Panc1 (cell line): ENCODE measurements at regions not wholly inside any gene's neighbourhood (a gene's known extent, or its start where the extent isn't known, plus 50 kb on each side); places are given as distances from the start of the nearest gene placed in this dataset.

Experiments used
- ATAC-seq: fragments of 200-7000 bp; cut with Tn5 transposase; 2 replicates; pipeline ENCODE4 v1.9.1; 2020; ENCODE audit warnings: mild to moderate bottlenecking, moderate library complexity
- BruUV-seq: library from RNA; stranded (reverse); fragments of 400-500 nt; replicated peaks from 2 replicates; lab custom pipeline; 2021; lab: Mats Ljungman, UMichigan
- CTCF ChIA-PET: fragments of 300-600 bp; sonication (Branson Sonifier 250); formaldehyde crosslinking; loops from one replicate; lab custom pipeline; 2022; ENCODE audit warnings: antibody characterized with exemption; lab: Charles Lee
- POLR2A ChIA-PET: fragments of 300-600 bp; sonication (Branson Sonifier 250); formaldehyde crosslinking; loops from one replicate; lab custom pipeline; 2022; ENCODE audit warnings: antibody characterized with exemption; lab: Charles Lee
- DNase-seq: peaks from one replicate; pipeline ENCODE4 v3.0.0-alpha.2; 2010; ENCODE audit warnings: low read depth, low spot score
- H3K27ac ChIP-seq: 2 replicates; pipeline ENCODE4 v1.5.1; 2011; ENCODE audit warnings: mild to moderate bottlenecking, low read length, inconsistent platforms
- H3K27me3 ChIP-seq: fragments of 200-500 bp; sonication (Bioruptor generic); 2 replicates; pipeline ENCODE4 v1.6.0; 2014; ENCODE audit warnings: low read length, inconsistent platforms; ENCODE audit not compliant: control insufficient read depth, insufficient read depth
- H3K36me3 ChIP-seq: fragments of 200-500 bp; sonication (Bioruptor generic); 2 replicates; pipeline ENCODE4 v1.5.1; 2014; ENCODE audit warnings: inconsistent platforms, mild to moderate bottlenecking, low read length, moderate library complexity; ENCODE audit not compliant: control insufficient read depth, insufficient read depth
- H3K4me1 ChIP-seq: 2 replicates; pipeline ENCODE4 v1.5.1; 2011; ENCODE audit warnings: inconsistent platforms, mild to moderate bottlenecking, low read length, moderate library complexity; ENCODE audit not compliant: control insufficient read depth, insufficient read depth
- H3K4me3 ChIP-seq, 2 experiments: 2 replicates each; pipeline ENCODE4 v1.5.1; 2011 to 2012; ENCODE audit warnings: low read depth in 2 of 2, low read length in 2 of 2, mild to moderate bottlenecking in 2 of 2, inconsistent platforms in 1 of 2, moderate library complexity in 1 of 2
- H3K9me3 ChIP-seq: fragments of 200-500 bp; sonication (Bioruptor generic); 2 replicates; pipeline ENCODE4 v1.5.1; 2014; ENCODE audit warnings: low read depth, mild to moderate bottlenecking, inconsistent platforms, low read length, moderate library complexity; ENCODE audit not compliant: control insufficient read depth, insufficient read depth
- POLR2AphosphoS5 ChIP-seq: IDR thresholded peaks from 2 replicates; pipeline ENCODE4 v1.6.1; 2012; ENCODE audit warnings: mild to moderate bottlenecking, low read depth, low read length, moderate library complexity
- SIN3A ChIP-seq: IDR thresholded peaks from 2 replicates; pipeline ENCODE4 v1.6.1; 2012; ENCODE audit warnings: low read depth, mild to moderate bottlenecking, low read length, moderate library complexity, borderline replicate concordance; ENCODE audit not compliant: insufficient read depth
- TCF7L2 ChIP-seq: IDR thresholded peaks from 2 replicates; pipeline ENCODE4 v1.6.1; 2011; ENCODE audit warnings: mild to moderate bottlenecking, low read depth, low read length, inconsistent platforms
- in situ Hi-C: cut with HindIII; loops from 2 replicates; pipeline ENCODE4 v1.10.0; 2016; ENCODE audit warnings: low sequenced_read_pairs, low pct_unique_long_range_greater_than_20kb
- intact Hi-C: fragments of 100-400 bp; cut with micrococcal nuclease; formaldehyde crosslinking; loops from one replicate; pipeline ENCODE4 v1.10.0; 2022; ENCODE audit not compliant: unreplicated experiment
- TF ChIP-seq, protein P1 (sequence below): fragments of 450-650 bp; IDR thresholded peaks from 2 replicates; pipeline ENCODE4 v1.5.1; 2017; ENCODE audit warnings: mild to moderate bottlenecking
- TF ChIP-seq, protein P2 (sequence below), 2 experiments: IDR thresholded peaks; 2 replicates each; pipeline ENCODE4 v1.6.1; 2011 to 2012; ENCODE audit warnings: low read depth in 2 of 2, control low read depth in 1 of 2, low read length in 1 of 2, mild to moderate bottlenecking in 1 of 2, moderate library complexity in 1 of 2; ENCODE audit not compliant: insufficient read depth in 1 of 2

GRCh38 chr2:77652499-77652898 is 130.3 kb upstream of the LRRTM4 start:
- no TSS peak for BruUV-seq
- POLR2A ChIA-PET: no interaction called here
- TF ChIP-seq TCF7L2: no peak
- Histone ChIP-seq H3K36me3 (no peaks in the 10 kb centered on the region), H3K4me1 (no peaks in the 10 kb centered on the region), H3K4me3 (no peak overlapping the region), H3K27ac (no peak overlapping the region), H3K9me3 (no peaks in the 10 kb centered on the region), H3K27me3 (no peaks in the 10 kb centered on the region)
- DNase-seq: no peak
- in situ Hi-C loops (no loop called here), intact Hi-C loops (no loop called here)
- ATAC-seq: no peak
- CTCF ChIA-PET: no interaction called here

GRCh38 chr2:77664491-77664890 is 142.3 kb upstream of the LRRTM4 start:
- no peaks in the 10 kb centered on the region for H3K27me3 ChIP-seq
- no peaks in the 10 kb centered on the region for H3K36me3 ChIP-seq
- BruUV-seq: no TSS peak
- intact Hi-C loops (no loop called here), in situ Hi-C loops (no loop called here)
- no peak overlapping the region for H3K4me3 ChIP-seq
- TF ChIP-seq, protein P1, sequence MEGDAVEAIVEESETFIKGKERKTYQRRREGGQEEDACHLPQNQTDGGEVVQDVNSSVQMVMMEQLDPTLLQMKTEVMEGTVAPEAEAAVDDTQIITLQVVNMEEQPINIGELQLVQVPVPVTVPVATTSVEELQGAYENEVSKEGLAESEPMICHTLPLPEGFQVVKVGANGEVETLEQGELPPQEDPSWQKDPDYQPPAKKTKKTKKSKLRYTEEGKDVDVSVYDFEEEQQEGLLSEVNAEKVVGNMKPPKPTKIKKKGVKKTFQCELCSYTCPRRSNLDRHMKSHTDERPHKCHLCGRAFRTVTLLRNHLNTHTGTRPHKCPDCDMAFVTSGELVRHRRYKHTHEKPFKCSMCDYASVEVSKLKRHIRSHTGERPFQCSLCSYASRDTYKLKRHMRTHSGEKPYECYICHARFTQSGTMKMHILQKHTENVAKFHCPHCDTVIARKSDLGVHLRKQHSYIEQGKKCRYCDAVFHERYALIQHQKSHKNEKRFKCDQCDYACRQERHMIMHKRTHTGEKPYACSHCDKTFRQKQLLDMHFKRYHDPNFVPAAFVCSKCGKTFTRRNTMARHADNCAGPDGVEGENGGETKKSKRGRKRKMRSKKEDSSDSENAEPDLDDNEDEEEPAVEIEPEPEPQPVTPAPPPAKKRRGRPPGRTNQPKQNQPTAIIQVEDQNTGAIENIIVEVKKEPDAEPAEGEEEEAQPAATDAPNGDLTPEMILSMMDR: no peak
- no peak for TF ChIP-seq TCF7L2
- TF ChIP-seq, protein P2, sequence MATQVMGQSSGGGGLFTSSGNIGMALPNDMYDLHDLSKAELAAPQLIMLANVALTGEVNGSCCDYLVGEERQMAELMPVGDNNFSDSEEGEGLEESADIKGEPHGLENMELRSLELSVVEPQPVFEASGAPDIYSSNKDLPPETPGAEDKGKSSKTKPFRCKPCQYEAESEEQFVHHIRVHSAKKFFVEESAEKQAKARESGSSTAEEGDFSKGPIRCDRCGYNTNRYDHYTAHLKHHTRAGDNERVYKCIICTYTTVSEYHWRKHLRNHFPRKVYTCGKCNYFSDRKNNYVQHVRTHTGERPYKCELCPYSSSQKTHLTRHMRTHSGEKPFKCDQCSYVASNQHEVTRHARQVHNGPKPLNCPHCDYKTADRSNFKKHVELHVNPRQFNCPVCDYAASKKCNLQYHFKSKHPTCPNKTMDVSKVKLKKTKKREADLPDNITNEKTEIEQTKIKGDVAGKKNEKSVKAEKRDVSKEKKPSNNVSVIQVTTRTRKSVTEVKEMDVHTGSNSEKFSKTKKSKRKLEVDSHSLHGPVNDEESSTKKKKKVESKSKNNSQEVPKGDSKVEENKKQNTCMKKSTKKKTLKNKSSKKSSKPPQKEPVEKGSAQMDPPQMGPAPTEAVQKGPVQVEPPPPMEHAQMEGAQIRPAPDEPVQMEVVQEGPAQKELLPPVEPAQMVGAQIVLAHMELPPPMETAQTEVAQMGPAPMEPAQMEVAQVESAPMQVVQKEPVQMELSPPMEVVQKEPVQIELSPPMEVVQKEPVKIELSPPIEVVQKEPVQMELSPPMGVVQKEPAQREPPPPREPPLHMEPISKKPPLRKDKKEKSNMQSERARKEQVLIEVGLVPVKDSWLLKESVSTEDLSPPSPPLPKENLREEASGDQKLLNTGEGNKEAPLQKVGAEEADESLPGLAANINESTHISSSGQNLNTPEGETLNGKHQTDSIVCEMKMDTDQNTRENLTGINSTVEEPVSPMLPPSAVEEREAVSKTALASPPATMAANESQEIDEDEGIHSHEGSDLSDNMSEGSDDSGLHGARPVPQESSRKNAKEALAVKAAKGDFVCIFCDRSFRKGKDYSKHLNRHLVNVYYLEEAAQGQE (IDR thresholded peaks at IDR 0.05; ENCODE audit: insufficient read depth in 1 of 2, low read depth in 2 of 2, low read length in 1 of 2): no peak
- TF ChIP-seq SIN3A: no peak
- TF ChIP-seq POLR2AphosphoS5: no peak
- CTCF ChIA-PET: no interaction called here
- DNase-seq (no peak), ATAC-seq (no peak)
- no peaks in the 10 kb centered on the region for H3K4me1 ChIP-seq
- H3K9me3 ChIP-seq: no peaks in the 10 kb centered on the region
- POLR2A ChIA-PET: no interaction called here
- no peak overlapping the region for H3K27ac ChIP-seq

DNA sequence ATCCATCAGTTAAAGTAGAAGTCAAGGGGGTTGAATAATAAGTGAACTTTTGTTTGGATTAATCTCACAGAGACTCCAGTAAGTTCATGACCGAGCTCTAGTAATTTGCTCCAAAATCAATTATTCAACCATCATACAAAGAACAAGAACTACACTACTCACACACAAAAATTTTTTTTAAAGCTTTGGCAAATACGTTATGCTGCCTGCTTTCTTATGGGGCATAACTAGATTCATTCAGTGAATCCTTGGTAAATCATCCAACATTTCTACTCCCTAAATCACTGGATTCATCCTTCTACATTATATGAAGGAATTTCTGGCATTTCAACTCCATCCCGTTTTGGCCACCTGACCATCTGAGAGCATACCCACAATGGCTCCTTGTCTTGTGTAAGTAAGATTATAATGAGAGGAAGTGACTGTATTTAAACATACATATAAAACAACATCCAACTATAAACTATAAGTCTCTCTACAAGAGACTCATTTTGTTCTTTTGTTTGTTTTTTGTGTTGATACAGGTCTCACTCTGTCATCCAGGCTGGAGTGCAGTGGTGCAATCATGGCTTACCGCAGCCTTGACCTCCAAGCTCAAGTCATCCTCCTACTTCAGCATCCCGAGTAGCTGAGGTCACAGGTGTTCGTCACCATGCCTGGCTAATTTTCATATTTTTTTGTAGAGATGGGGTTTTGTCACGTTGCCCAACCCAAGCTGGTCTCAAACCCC is 144.2 kb upstream of the LRRTM4 start:
- H3K36me3 ChIP-seq: no peaks in the 10 kb centered on the region
- in situ Hi-C loops: no loop called here
- DNase-seq: no peak
- TF ChIP-seq SIN3A (no peak), POLR2AphosphoS5 (no peak), TCF7L2 (no peak)
- TF ChIP-seq, protein P2 (IDR thresholded peaks at IDR 0.05; ENCODE audit: insufficient read depth in 1 of 2, low read depth in 2 of 2, low read length in 1 of 2): no peak
- TF ChIP-seq, protein P1: no peak
- intact Hi-C loops: no loop called here
- ChIA-PET CTCF (no interaction called here), POLR2A (no interaction called here)
- H3K4me3 ChIP-seq: no peak overlapping the region
- H3K27ac ChIP-seq: no peak overlapping the region
- no peaks in the 10 kb centered on the region for H3K27me3 ChIP-seq
- no peaks in the 10 kb centered on the region for H3K9me3 ChIP-seq
- no peak; the same call in 1 of the 2 replicates for ATAC-seq
- no TSS peak for BruUV-seq
- H3K4me1 ChIP-seq: no peaks in the 10 kb centered on the region
